ENCODE measurements at regions not wholly inside any gene's neighbourhood (a gene's known extent, or its start where the extent isn't known, plus 50 kb on each side); places are given as distances from the start of the nearest gene placed in this dataset.

- TF ChIP-seq CTCF (conservative IDR thresholded peaks at IDR 0.05; ENCODE audit: low read depth, low read length) (no peak), EZH2 (IDR thresholded peaks at IDR 0.05; ENCODE audit: low read length, unreplicated experiment) (no peak), EZH2phosphoT487 (IDR thresholded peaks at IDR 0.05; ENCODE audit: borderline replicate concordance, low read length) (no peak)
These were observed 986.8 kb upstream of the SLC35B3 start for GRCh38 chr6:9422138-9422537.

Measured in PC-3 (cell line).